DND-41 (cell line): ENCODE measurements at regions not wholly inside any gene's neighbourhood (a gene's known extent, or its start where the extent isn't known, plus 50 kb on each side); places are given as distances from the start of the nearest gene placed in this dataset.
"Not testable (repeated sequence)": the region's sequence is repeated elsewhere in the genome, so short reads cannot be mapped to it uniquely, and the experiment has no call there.

ENCODE experiments used
- ATAC-seq: fragments of 200-7000 bp; cut with Tn5 transposase; 3 replicates; pipeline ENCODE4 v1.9.1; 2021; ENCODE audit warnings: low read depth; ENCODE audit not compliant: insufficient read depth
- DNase-seq: peaks from one replicate; pipeline ENCODE4 v3.0.0-alpha.2; 2020
- H2AFZ ChIP-seq: 2 replicates; pipeline ENCODE4 v1.6.0; 2012; ENCODE audit warnings: low read depth, low read length
- H3K27ac ChIP-seq: 2 replicates; pipeline ENCODE4 v1.5.1; 2012; ENCODE audit warnings: low read length, inconsistent platforms
- H3K27me3 ChIP-seq: fragments of 200-600 bp; sonication (generic); 2 replicates; pipeline ENCODE4 v1.6.0; 2012; ENCODE audit warnings: low read length, mild to moderate bottlenecking, inconsistent platforms; ENCODE audit not compliant: insufficient read depth, poor library complexity
- H3K36me3 ChIP-seq: 2 replicates; pipeline ENCODE4 v1.5.1; 2012; ENCODE audit warnings: low read length, inconsistent platforms; ENCODE audit not compliant: insufficient read depth
- H3K4me1 ChIP-seq: 2 replicates; pipeline ENCODE4 v1.5.1; 2012; ENCODE audit warnings: mild to moderate bottlenecking, low read length; ENCODE audit not compliant: insufficient read depth
- H3K4me2 ChIP-seq: 2 replicates; pipeline ENCODE4 v1.6.0; 2012; ENCODE audit warnings: mild to moderate bottlenecking, moderate library complexity, low read length, inconsistent platforms; ENCODE audit not compliant: insufficient read depth
- H3K4me3 ChIP-seq, 2 experiments: fragments of 200-600 bp in 1 of 2; shearing (Covaris generic) in 1 of 2; 2 replicates each; pipeline ENCODE4 v1.5.1; 2012 to 2016; ENCODE audit warnings: inconsistent platforms in 2 of 2, low read length in 2 of 2, mild to moderate bottlenecking in 2 of 2, low read depth in 1 of 2, moderate library complexity in 1 of 2
- H3K79me2 ChIP-seq: 2 replicates; pipeline ENCODE4 v1.6.0; 2012; ENCODE audit warnings: low read length, inconsistent platforms; ENCODE audit not compliant: insufficient read depth
- H3K9ac ChIP-seq: 2 replicates; pipeline ENCODE4 v1.6.0; 2012; ENCODE audit warnings: low read depth, mild to moderate bottlenecking, inconsistent platforms, low read length, moderate library complexity
- H3K9me3 ChIP-seq: 2 replicates; pipeline ENCODE4 v1.5.1; 2012; ENCODE audit warnings: low read length, moderate library complexity, mild to moderate bottlenecking, inconsistent platforms; ENCODE audit not compliant: insufficient read depth, severe bottlenecking
- H4K20me1 ChIP-seq: 2 replicates; pipeline ENCODE4 v1.6.0; 2012; ENCODE audit warnings: low read length; ENCODE audit not compliant: insufficient read depth
- EZH2 ChIP-seq: IDR thresholded peaks from 3 replicates; pipeline ENCODE4 v1.6.1; 2012; ENCODE audit warnings: borderline replicate concordance, low read depth, mild to moderate bottlenecking, moderate library complexity, low read length, inconsistent platforms; ENCODE audit not compliant: severe bottlenecking
- TF ChIP-seq, protein P1 (sequence below): IDR thresholded peaks from 2 replicates; pipeline ENCODE4 v1.5.1; 2012; ENCODE audit warnings: borderline replicate concordance, low read length, moderate library complexity, mild to moderate bottlenecking; ENCODE audit not compliant: poor library complexity, severe bottlenecking; ENCODE audit errors: extremely low read depth

DNA sequence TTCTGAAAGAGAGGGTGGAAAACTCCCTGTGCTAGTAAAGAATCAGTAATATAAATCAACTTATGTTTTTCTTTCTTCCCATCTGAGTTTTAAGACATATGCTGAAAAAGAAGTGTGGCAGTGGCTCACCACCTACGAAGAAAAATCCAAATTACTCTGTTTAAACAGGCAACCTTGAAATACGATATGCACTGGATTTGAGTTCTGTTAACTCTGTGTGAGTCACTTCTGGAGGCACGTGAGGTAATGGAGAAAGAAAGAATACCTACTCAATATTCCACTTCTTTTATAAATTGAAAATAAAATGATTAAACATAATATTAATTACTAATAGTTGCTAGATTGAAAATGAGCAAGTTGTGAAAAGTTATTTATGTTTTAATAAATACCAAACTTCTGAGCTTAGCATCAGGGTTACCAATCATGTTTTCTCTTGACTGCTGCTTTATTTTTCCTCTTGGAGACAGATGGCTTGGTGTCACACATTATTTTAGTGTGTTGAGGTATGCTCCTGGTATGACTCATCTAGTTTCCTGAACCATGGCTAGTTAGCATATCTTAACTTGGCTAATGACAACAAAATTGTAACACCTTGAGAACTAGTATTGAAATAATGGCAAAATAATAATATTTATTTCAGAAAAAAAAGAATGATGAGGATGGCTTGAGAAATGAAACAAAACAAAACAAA lies 1705.5 kb upstream of the PIK3C3 start:
- Histone ChIP-seq H3K4me3 (no peak overlapping the region), H3K9me3 (no peaks in the 10 kb centered on the region), H3K4me1 (no peaks in the 10 kb centered on the region), H3K4me2 (no peak overlapping the region), H3K27me3 (no peaks in the 10 kb centered on the region), H3K79me2 (no peaks in the 10 kb centered on the region), H3K9ac (no peak overlapping the region), H3K27ac (no peak overlapping the region), H3K36me3 (no peaks in the 10 kb centered on the region), H4K20me1 (no peaks in the 10 kb centered on the region), H2AFZ (no peak overlapping the region)
- no peak for TF ChIP-seq EZH2
- TF ChIP-seq, protein P1, sequence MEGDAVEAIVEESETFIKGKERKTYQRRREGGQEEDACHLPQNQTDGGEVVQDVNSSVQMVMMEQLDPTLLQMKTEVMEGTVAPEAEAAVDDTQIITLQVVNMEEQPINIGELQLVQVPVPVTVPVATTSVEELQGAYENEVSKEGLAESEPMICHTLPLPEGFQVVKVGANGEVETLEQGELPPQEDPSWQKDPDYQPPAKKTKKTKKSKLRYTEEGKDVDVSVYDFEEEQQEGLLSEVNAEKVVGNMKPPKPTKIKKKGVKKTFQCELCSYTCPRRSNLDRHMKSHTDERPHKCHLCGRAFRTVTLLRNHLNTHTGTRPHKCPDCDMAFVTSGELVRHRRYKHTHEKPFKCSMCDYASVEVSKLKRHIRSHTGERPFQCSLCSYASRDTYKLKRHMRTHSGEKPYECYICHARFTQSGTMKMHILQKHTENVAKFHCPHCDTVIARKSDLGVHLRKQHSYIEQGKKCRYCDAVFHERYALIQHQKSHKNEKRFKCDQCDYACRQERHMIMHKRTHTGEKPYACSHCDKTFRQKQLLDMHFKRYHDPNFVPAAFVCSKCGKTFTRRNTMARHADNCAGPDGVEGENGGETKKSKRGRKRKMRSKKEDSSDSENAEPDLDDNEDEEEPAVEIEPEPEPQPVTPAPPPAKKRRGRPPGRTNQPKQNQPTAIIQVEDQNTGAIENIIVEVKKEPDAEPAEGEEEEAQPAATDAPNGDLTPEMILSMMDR: no peak
- DNase-seq (no peak), ATAC-seq (no peak)

DNA sequence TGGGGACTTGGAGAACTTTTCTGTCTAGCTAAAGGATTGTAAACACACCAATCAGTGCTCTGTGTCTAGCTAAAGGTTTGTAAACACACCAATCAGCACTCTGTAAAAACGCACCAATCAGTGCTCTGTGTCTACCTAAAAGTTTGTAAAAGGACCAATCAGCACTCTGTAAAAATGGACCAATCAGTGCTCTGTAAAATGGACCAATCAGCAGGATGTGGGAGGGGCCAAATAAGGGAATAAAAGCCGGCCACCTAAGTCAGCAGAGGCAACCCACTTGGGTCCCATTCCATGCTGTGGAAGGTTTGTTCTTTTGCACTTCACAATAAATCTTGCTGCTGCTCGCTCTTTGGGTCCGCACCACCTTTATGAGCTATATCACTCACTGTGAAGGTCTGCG lies 1709.4 kb upstream of the PIK3C3 start:
- H3K27me3 ChIP-seq, H3K79me2 ChIP-seq, H3K36me3 ChIP-seq, H3K9me3 ChIP-seq, H3K9ac ChIP-seq, H3K4me1 ChIP-seq, H4K20me1 ChIP-seq, H3K4me2 ChIP-seq, H3K4me3 ChIP-seq, H2AFZ ChIP-seq, DNase-seq, ATAC-seq, H3K27ac ChIP-seq: not testable (repeated sequence)

DNA sequence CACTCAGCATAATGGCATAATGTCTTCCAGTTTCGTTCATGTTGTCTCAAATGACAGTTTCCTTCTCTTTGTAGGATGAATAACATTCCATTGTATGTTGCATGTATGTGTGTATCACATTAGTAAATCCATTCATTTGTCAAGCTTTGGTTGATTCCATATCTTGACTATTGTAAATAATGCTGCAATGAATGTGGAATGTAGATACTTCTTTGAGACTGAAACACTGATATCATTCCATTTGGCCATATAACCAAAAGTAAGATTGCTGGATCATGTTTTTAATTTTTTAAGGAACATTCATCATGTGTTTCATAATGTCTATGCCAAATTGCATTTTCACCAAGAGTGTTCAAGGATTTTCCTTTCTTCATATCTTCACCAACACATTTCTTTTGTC lies 1711.4 kb upstream of the PIK3C3 start:
- Histone ChIP-seq H3K4me3 (no peak overlapping the region), H3K4me2 (no peak overlapping the region), H3K9ac (no peak overlapping the region), H3K79me2 (no peaks in the 10 kb centered on the region), H3K27me3 (no peaks in the 10 kb centered on the region), H3K27ac (no peak overlapping the region), H3K9me3 (no peaks in the 10 kb centered on the region), H3K36me3 (no peaks in the 10 kb centered on the region), H4K20me1 (no peaks in the 10 kb centered on the region), H2AFZ (no peak overlapping the region), H3K4me1 (no peaks in the 10 kb centered on the region)
- no peak for DNase-seq
- no peak for ATAC-seq
- TF ChIP-seq, protein P1: no peak
- TF ChIP-seq EZH2: no peak

DNA sequence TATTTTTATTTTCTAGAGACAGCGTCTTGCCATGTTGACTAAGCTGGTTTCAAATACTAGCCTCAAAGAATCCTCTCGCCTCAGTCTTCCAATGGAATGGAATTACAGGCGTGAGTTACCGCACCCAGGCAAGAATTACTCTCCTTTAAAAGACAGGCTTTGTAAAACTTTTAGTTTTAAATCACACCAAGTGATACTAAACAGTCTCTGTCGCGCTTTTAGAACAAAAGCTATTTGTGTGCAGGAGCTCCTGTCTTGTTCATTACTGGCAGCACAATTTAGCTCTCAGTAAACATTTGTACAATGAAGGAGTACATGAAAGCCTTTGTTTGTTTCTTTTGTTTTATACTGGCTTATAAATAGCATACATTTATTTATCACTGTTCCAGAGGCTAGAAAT lies 1719.2 kb upstream of the PIK3C3 start:
- H3K4me2 ChIP-seq: no peak overlapping the region
- H3K79me2 ChIP-seq: no peaks in the 10 kb centered on the region
- no peaks in the 10 kb centered on the region for H3K4me1 ChIP-seq
- no peaks in the 10 kb centered on the region for H3K27me3 ChIP-seq
- H2AFZ ChIP-seq: no peak overlapping the region
- no peak overlapping the region for H3K9ac ChIP-seq
- H3K9me3 ChIP-seq: no peaks in the 10 kb centered on the region
- no peak overlapping the region for H3K4me3 ChIP-seq
- DNase-seq (no peak), ATAC-seq (no peak)
- no peaks in the 10 kb centered on the region for H3K36me3 ChIP-seq
- TF ChIP-seq, protein P1: no peak
- TF ChIP-seq EZH2: no peak
- no peaks in the 10 kb centered on the region for H4K20me1 ChIP-seq
- H3K27ac ChIP-seq: no peak overlapping the region
